WTC11 (cell line): ENCODE measurements at regions not wholly inside any gene's neighbourhood (a gene's known extent, or its start where the extent isn't known, plus 50 kb on each side); places are given as distances from the start of the nearest gene placed in this dataset.

Source experiments
- ATAC-seq: fragments of 200-7000 bp; cut with Tn5 transposase; 2 replicates; pipeline ENCODE4 v1.10.0; 2021; ENCODE audit warnings: mild to moderate bottlenecking, moderate library complexity
- CTCF ChIA-PET: fragments of 300-600 bp; sonication (Branson Sonifier 250); formaldehyde crosslinking; loops from one replicate; lab custom pipeline; 2021; ENCODE audit warnings: antibody characterized with exemption; lab: Charles Lee
- POLR2A ChIA-PET: fragments of 350-600 bp; sonication (Branson Sonifier 250); formaldehyde crosslinking; loops from one replicate; lab custom pipeline; 2021; ENCODE audit warnings: antibody characterized with exemption; lab: Charles Lee
- DNase-seq: peaks from one replicate; pipeline ENCODE4 v3.0.0; 2021; ENCODE audit warnings: low spot score
- H3K27ac Mint-ChIP-seq: 2 replicates; pipeline ENCODE4 v1.8.0; 2021; ENCODE audit warnings: mixed read lengths
- H3K27me3 Mint-ChIP-seq: 2 replicates; pipeline ENCODE4 v1.8.0; 2021; ENCODE audit warnings: low read depth, mild to moderate bottlenecking, moderate library complexity, mixed read lengths
- H3K36me3 Mint-ChIP-seq: 2 replicates; pipeline ENCODE4 v1.8.0; 2021; ENCODE audit warnings: mixed read lengths
- H3K4me1 Mint-ChIP-seq: 2 replicates; pipeline ENCODE4 v1.8.0; 2022; ENCODE audit warnings: mixed read lengths
- H3K4me3 Mint-ChIP-seq: 2 replicates; pipeline ENCODE4 v1.8.0; 2021; ENCODE audit warnings: mild to moderate bottlenecking, moderate library complexity, mixed read lengths
- H3K9me3 Mint-ChIP-seq: 2 replicates; pipeline ENCODE4 v1.8.0; 2021; ENCODE audit warnings: mixed read lengths
- NR1H2 ChIP-seq: sonication (generic); formaldehyde crosslinking; IDR thresholded peaks from 2 replicates; pipeline ENCODE4 v1.9.0; 2021; ENCODE audit warnings: mild to moderate bottlenecking, moderate library complexity, missing genetic modification reagents
- NR2C2 ChIP-seq: sonication (generic); formaldehyde crosslinking; IDR thresholded peaks from 2 replicates; pipeline ENCODE4 v1.8.0; 2022; ENCODE audit warnings: mild to moderate bottlenecking, missing genetic modification reagents
- RELA ChIP-seq: sonication (generic); formaldehyde crosslinking; IDR thresholded peaks from 2 replicates; pipeline ENCODE4 v1.8.1; 2022; ENCODE audit warnings: missing genetic modification reagents, mild to moderate bottlenecking, borderline replicate concordance
- RORB ChIP-seq: fragments of 250-450 bp; sonication (Bioruptor Pico); IDR thresholded peaks from 2 replicates; pipeline ENCODE4 v1.9.0; 2021; ENCODE audit warnings: mild to moderate bottlenecking
- ZNF121 ChIP-seq: sonication (generic); formaldehyde crosslinking; IDR thresholded peaks from 2 replicates; pipeline ENCODE4 v1.8.0; 2023; ENCODE audit warnings: missing genetic modification reagents
- ZNF423 ChIP-seq: fragments of 250-450 bp; sonication (Bioruptor Pico); IDR thresholded peaks from 2 replicates; pipeline ENCODE4 v2.1.2; 2022; ENCODE audit warnings: mild to moderate bottlenecking, moderate library complexity
- TF ChIP-seq, protein P1 (sequence below): sonication (generic); formaldehyde crosslinking; IDR thresholded peaks from 2 replicates; pipeline ENCODE4 v1.8.0; 2023; ENCODE audit warnings: missing genetic modification reagents, mild to moderate bottlenecking, borderline replicate concordance
- TF ChIP-seq, protein P2 (sequence below): sonication (generic); formaldehyde crosslinking; IDR thresholded peaks from 2 replicates; pipeline ENCODE4 v1.8.0; 2022; ENCODE audit warnings: missing genetic modification reagents
- TF ChIP-seq, protein P3 (sequence below): fragments of 200-600 bp; IDR thresholded peaks from 2 replicates; pipeline ENCODE4 v1.8.0; 2022; ENCODE audit warnings: antibody characterized with exemption
- TF ChIP-seq, protein P4 (sequence below): sonication (generic); formaldehyde crosslinking; IDR thresholded peaks from 2 replicates; pipeline ENCODE4 v1.8.1; 2022; ENCODE audit warnings: low read depth, mild to moderate bottlenecking, moderate library complexity, missing genetic modification reagents, borderline replicate concordance
- TF ChIP-seq, protein P5 (sequence below): sonication (generic); formaldehyde crosslinking; IDR thresholded peaks from 2 replicates; pipeline ENCODE4 v1.8.1; 2023; ENCODE audit warnings: mild to moderate bottlenecking, missing genetic modification reagents, moderate library complexity

DNA sequence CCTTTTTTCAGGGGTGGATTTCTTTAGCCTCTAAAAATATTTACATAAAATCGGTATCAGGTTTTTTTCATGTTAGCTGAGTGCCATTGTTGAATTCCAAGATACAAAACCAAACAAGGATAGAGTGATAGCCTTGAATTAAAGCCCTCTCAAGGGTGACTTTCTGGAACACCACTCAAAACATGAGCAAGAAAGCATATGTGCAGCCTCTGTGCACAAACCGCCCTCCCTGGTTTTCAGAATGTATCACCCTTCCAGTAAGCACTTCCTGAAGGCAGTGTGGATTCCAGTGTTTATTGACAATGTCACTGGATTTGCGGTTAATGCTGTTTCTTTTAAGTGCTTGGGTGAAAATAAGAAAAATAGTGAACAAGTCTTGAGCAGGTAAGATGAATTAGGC is 597.7 kb downstream of the TMEM114 start:
- ChIA-PET POLR2A (no interaction called here), CTCF (no interaction called here)
- Mint-ChIP-seq H3K36me3 (peaks cover 78% of the 10 kb centered on the region), H3K4me3 (no peak overlapping the region), H3K27ac (no peak overlapping the region), H3K4me1 (no peaks in the 10 kb centered on the region), H3K9me3 (peaks cover 86% of the 10 kb centered on the region), H3K27me3 (peaks cover 14% of the 10 kb centered on the region)
- TF ChIP-seq, protein P1, sequence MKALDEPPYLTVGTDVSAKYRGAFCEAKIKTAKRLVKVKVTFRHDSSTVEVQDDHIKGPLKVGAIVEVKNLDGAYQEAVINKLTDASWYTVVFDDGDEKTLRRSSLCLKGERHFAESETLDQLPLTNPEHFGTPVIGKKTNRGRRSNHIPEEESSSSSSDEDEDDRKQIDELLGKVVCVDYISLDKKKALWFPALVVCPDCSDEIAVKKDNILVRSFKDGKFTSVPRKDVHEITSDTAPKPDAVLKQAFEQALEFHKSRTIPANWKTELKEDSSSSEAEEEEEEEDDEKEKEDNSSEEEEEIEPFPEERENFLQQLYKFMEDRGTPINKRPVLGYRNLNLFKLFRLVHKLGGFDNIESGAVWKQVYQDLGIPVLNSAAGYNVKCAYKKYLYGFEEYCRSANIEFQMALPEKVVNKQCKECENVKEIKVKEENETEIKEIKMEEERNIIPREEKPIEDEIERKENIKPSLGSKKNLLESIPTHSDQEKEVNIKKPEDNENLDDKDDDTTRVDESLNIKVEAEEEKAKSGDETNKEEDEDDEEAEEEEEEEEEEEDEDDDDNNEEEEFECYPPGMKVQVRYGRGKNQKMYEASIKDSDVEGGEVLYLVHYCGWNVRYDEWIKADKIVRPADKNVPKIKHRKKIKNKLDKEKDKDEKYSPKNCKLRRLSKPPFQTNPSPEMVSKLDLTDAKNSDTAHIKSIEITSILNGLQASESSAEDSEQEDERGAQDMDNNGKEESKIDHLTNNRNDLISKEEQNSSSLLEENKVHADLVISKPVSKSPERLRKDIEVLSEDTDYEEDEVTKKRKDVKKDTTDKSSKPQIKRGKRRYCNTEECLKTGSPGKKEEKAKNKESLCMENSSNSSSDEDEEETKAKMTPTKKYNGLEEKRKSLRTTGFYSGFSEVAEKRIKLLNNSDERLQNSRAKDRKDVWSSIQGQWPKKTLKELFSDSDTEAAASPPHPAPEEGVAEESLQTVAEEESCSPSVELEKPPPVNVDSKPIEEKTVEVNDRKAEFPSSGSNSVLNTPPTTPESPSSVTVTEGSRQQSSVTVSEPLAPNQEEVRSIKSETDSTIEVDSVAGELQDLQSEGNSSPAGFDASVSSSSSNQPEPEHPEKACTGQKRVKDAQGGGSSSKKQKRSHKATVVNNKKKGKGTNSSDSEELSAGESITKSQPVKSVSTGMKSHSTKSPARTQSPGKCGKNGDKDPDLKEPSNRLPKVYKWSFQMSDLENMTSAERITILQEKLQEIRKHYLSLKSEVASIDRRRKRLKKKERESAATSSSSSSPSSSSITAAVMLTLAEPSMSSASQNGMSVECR (CRISPR knock-in tag), result no peak
- no peak for TF ChIP-seq RORB
- TF ChIP-seq, protein P2, sequence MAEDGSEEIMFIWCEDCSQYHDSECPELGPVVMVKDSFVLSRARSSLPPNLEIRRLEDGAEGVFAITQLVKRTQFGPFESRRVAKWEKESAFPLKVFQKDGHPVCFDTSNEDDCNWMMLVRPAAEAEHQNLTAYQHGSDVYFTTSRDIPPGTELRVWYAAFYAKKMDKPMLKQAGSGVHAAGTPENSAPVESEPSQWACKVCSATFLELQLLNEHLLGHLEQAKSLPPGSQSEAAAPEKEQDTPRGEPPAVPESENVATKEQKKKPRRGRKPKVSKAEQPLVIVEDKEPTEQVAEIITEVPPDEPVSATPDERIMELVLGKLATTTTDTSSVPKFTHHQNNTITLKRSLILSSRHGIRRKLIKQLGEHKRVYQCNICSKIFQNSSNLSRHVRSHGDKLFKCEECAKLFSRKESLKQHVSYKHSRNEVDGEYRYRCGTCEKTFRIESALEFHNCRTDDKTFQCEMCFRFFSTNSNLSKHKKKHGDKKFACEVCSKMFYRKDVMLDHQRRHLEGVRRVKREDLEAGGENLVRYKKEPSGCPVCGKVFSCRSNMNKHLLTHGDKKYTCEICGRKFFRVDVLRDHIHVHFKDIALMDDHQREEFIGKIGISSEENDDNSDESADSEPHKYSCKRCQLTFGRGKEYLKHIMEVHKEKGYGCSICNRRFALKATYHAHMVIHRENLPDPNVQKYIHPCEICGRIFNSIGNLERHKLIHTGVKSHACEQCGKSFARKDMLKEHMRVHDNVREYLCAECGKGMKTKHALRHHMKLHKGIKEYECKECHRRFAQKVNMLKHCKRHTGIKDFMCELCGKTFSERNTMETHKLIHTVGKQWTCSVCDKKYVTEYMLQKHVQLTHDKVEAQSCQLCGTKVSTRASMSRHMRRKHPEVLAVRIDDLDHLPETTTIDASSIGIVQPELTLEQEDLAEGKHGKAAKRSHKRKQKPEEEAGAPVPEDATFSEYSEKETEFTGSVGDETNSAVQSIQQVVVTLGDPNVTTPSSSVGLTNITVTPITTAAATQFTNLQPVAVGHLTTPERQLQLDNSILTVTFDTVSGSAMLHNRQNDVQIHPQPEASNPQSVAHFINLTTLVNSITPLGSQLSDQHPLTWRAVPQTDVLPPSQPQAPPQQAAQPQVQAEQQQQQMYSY (CRISPR knock-in tag), result no peak
- TF ChIP-seq RELA, result no peak
- TF ChIP-seq, protein P3, sequence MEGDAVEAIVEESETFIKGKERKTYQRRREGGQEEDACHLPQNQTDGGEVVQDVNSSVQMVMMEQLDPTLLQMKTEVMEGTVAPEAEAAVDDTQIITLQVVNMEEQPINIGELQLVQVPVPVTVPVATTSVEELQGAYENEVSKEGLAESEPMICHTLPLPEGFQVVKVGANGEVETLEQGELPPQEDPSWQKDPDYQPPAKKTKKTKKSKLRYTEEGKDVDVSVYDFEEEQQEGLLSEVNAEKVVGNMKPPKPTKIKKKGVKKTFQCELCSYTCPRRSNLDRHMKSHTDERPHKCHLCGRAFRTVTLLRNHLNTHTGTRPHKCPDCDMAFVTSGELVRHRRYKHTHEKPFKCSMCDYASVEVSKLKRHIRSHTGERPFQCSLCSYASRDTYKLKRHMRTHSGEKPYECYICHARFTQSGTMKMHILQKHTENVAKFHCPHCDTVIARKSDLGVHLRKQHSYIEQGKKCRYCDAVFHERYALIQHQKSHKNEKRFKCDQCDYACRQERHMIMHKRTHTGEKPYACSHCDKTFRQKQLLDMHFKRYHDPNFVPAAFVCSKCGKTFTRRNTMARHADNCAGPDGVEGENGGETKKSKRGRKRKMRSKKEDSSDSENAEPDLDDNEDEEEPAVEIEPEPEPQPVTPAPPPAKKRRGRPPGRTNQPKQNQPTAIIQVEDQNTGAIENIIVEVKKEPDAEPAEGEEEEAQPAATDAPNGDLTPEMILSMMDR, result no peak
- TF ChIP-seq NR1H2 (CRISPR knock-in tag), result no peak
- ATAC-seq (no peak), DNase-seq (no peak)

DNA sequence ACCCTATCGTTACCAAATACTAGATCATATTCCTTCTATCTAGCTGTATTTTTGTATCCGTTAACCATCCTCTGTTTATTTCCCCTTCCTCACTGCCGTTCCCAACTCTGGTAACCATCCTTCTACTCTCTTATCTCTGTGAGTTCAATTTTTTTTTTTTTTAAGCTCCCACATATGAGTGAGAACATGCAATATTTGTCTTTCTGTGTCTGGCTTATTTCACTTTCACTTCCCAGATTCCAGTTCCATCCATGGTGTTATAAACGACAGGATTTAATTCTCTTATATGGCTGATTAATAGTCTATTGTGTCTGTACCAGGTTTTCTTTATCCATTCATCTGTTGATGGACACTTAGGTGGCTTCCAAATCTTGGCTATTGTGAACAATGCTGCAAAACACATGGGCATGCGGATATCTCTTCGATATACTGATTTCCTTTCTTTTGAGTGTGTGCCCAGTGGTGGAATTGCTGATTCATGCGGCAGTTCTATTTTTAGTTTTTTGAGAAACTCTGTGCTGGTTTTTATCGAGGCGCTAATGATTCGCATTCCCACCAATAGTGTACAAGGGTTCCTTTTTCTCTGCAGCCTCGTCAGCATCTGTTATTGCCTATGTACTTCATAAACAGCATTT is 599.6 kb downstream of the TMEM114 start:
- Mint-ChIP-seq H3K27me3 (peaks cover 16% of the 10 kb centered on the region), H3K9me3 (peaks cover 80% of the 10 kb centered on the region), H3K4me3 (no peak overlapping the region), H3K4me1 (no peaks in the 10 kb centered on the region), H3K36me3 (peaks cover 76% of the 10 kb centered on the region)
- ATAC-seq (no peak), DNase-seq (no peak)
- POLR2A ChIA-PET, result no interaction called here
- no peak for TF ChIP-seq NR2C2 (CRISPR knock-in tag)
- TF ChIP-seq ZNF423 (CRISPR knock-in tag), result no peak
- no peak for TF ChIP-seq ZNF121 (CRISPR knock-in tag)
- TF ChIP-seq, protein P4, sequence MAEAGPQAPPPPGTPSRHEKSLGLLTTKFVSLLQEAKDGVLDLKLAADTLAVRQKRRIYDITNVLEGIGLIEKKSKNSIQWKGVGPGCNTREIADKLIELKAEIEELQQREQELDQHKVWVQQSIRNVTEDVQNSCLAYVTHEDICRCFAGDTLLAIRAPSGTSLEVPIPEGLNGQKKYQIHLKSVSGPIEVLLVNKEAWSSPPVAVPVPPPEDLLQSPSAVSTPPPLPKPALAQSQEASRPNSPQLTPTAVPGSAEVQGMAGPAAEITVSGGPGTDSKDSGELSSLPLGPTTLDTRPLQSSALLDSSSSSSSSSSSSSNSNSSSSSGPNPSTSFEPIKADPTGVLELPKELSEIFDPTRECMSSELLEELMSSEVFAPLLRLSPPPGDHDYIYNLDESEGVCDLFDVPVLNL (CRISPR knock-in tag), result no peak
- TF ChIP-seq, protein P5, sequence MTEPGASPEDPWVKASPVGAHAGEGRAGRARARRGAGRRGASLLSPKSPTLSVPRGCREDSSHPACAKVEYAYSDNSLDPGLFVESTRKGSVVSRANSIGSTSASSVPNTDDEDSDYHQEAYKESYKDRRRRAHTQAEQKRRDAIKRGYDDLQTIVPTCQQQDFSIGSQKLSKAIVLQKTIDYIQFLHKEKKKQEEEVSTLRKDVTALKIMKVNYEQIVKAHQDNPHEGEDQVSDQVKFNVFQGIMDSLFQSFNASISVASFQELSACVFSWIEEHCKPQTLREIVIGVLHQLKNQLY (CRISPR knock-in tag), result no peak
- TF ChIP-seq, all 79 proteins: peak for 0
- CTCF ChIA-PET, result no interaction called here
- no peak overlapping the region for H3K27ac Mint-ChIP-seq
